ENCODE measurements at regions not wholly inside any gene's neighbourhood (a gene's known extent, or its start where the extent isn't known, plus 50 kb on each side); places are given as distances from the start of the nearest gene placed in this dataset.

- DNase-seq = no peak
These were observed 95.7 kb upstream of the ARAP3 start for GRCh38 chr5:141777711-141778110.

GRCh38 chr5:141777130-141777529 is 95.1 kb upstream of the ARAP3 start:
- no peak for DNase-seq

- DNase-seq = no peak
These were observed 91.9 kb upstream of the ARAP3 start for GRCh38 chr5:141773779-141774562.

- no peak for DNase-seq
These were observed 90.3 kb upstream of the ARAP3 start for GRCh38 chr5:141772281-141772680.

- DNase-seq = no peak
These were observed 89.5 kb upstream of the ARAP3 start for GRCh38 chr5:141771562-141771961.

GRCh38 chr5:141771031-141771430 is 89.0 kb upstream of the ARAP3 start:
- no peak for DNase-seq

- DNase-seq = no peak
These were observed 87.6 kb upstream of the ARAP3 start for GRCh38 chr5:141769671-141770070.

GRCh38 chr5:141767671-141768070 is 85.6 kb upstream of the ARAP3 start:
- no peak for DNase-seq

GRCh38 chr5:141765896-141766551 is 84.0 kb upstream of the ARAP3 start:
- no peak for DNase-seq

- no peak for DNase-seq
These were observed 81.5 kb upstream of the ARAP3 start for GRCh38 chr5:141763541-141763940.

- peak in 1 of 2 donors; percentile 31 for DNase-seq
These were observed 80.8 kb upstream of the ARAP3 start for GRCh38 chr5:141762790-141763368.

GRCh38 chr5:141762316-141762715 is 80.3 kb upstream of the ARAP3 start:
- DNase-seq = no peak

GRCh38 chr5:141760753-141761152 is 78.7 kb upstream of the ARAP3 start:
- no peak for DNase-seq

GRCh38 chr5:141760193-141760592 is 78.2 kb upstream of the ARAP3 start:
- DNase-seq = no peak

- DNase-seq = no peak
These were observed 76.4 kb upstream of the ARAP3 start for GRCh38 chr5:141758310-141758998.

GRCh38 chr5:141757402-141757801 is 75.4 kb upstream of the ARAP3 start:
- peak in 1 of 2 donors; percentile 18 for DNase-seq

GRCh38 chr5:141756196-141756595 is 74.2 kb upstream of the ARAP3 start:
- no peak for DNase-seq

- DNase-seq = peak in 1 of 2 donors; percentile 40
These were observed 72.1 kb upstream of the ARAP3 start for GRCh38 chr5:141753971-141754713.

- no peak for DNase-seq
These were observed 71.3 kb upstream of the ARAP3 start for GRCh38 chr5:141753143-141753970.

GRCh38 chr5:141747152-141748141 is 65.4 kb upstream of the ARAP3 start:
- no peak for DNase-seq

Measured in inflammatory macrophage (primary cell).